Cardiac fibroblast (primary cell): ENCODE measurements at regions not wholly inside any gene's neighbourhood (a gene's known extent, or its start where the extent isn't known, plus 50 kb on each side); places are given as distances from the start of the nearest gene placed in this dataset.
"Not testable (repeated sequence)": the region's sequence is repeated elsewhere in the genome, so short reads cannot be mapped to it uniquely, and the experiment has no call there.

ENCODE experiments used
- DNase-seq, 2 donors: peaks; one replicate each; pipeline versions ENCODE4 v3.0.0 to v3.0.0-alpha.2; 2010; ENCODE audit warnings: low read depth in 2 of 2
- H3K4me3 ChIP-seq, 2 donors: replicated peaks in 1 of 2; 1 replicate in 1 of 2; 2 replicates in 1 of 2; pipeline ENCODE4 v1.5.1; 2011; ENCODE audit warnings: low read depth in 2 of 2, low read length in 2 of 2, mild to moderate bottlenecking in 2 of 2, moderate library complexity in 1 of 2
- CTCF ChIP-seq: IDR thresholded peaks from one replicate; pipeline ENCODE4 v1.5.1; 2011; ENCODE audit warnings: low read depth, mild to moderate bottlenecking, low read length, inconsistent platforms

- TF ChIP-seq CTCF = no peak
- DNase-seq = no peak
- H3K4me3 ChIP-seq = no peak overlapping the region
Measured at GRCh38 chr5:103758996-103759395, 196.4 kb upstream of the NUDT12 start.

- no peak for DNase-seq
- no peak for TF ChIP-seq CTCF
- no peak overlapping the region for H3K4me3 ChIP-seq
Measured at GRCh38 chr5:103755974-103756373, 193.4 kb upstream of the NUDT12 start.

GRCh38 chr5:103745353-103746065, 182.9 kb upstream of the NUDT12 start:
- no peak overlapping the region for H3K4me3 ChIP-seq
- no peak for DNase-seq
- no peak for TF ChIP-seq CTCF

GRCh38 chr5:103744159-103744558, 181.6 kb upstream of the NUDT12 start:
- DNase-seq = peak; percentile 37 to 71
- TF ChIP-seq CTCF = no peak
- no peak overlapping the region for H3K4me3 ChIP-seq

GRCh38 chr5:103743421-103743820, 180.8 kb upstream of the NUDT12 start:
- DNase-seq = no peak
- no peak overlapping the region for H3K4me3 ChIP-seq
- TF ChIP-seq CTCF = no peak

- no peak overlapping the region for H3K4me3 ChIP-seq
- no peak for TF ChIP-seq CTCF
- no peak for DNase-seq
Measured at GRCh38 chr5:103741984-103742383, 179.4 kb upstream of the NUDT12 start.

GRCh38 chr5:103736343-103736742, 173.8 kb upstream of the NUDT12 start:
- H3K4me3 ChIP-seq, DNase-seq: not testable (repeated sequence)
